ENCODE measurements at regions not wholly inside any gene's neighbourhood (a gene's known extent, or its start where the extent isn't known, plus 50 kb on each side); places are given as distances from the start of the nearest gene placed in this dataset.

GRCh38 chr3:82217571-82217970 is 456.1 kb upstream of the GBE1 start:
- no peaks in the 10 kb centered on the region for H3K4me1 ChIP-seq (ENCODE audit: control insufficient read depth, insufficient read depth, low read length)
- H3K9me3 ChIP-seq (ENCODE audit: control insufficient read depth, low read length): no peaks in the 10 kb centered on the region
- 77% methylated on average over 4 of the region's 4 CpGs for WGBS
- ATAC-seq (no peak), DNase-seq (no peak)
- H3K27ac ChIP-seq (ENCODE audit: low read length): no peak overlapping the region
- no peak overlapping the region for H3K4me3 ChIP-seq (ENCODE audit: low read length)
- intact Hi-C loops (cut with DNase I): no loop called here
- H3K27me3 ChIP-seq (ENCODE audit: control insufficient read depth, insufficient read depth): no peaks in the 10 kb centered on the region

- no peaks in the 10 kb centered on the region for H3K27me3 ChIP-seq (ENCODE audit: control insufficient read depth, insufficient read depth)
- no peak for ATAC-seq
- no peak overlapping the region for H3K4me3 ChIP-seq (ENCODE audit: low read length)
- intact Hi-C loops (cut with DNase I): no loop called here
- H3K4me1 ChIP-seq (ENCODE audit: control insufficient read depth, insufficient read depth, low read length): no peaks in the 10 kb centered on the region
- WGBS: 35% methylated on average over 4 of the region's 4 CpGs
- DNase-seq: no peak
- no peak overlapping the region for H3K27ac ChIP-seq (ENCODE audit: low read length)
- no peaks in the 10 kb centered on the region for H3K9me3 ChIP-seq (ENCODE audit: control insufficient read depth, low read length)
These were observed 446.7 kb upstream of the GBE1 start for GRCh38 chr3:82208002-82208710.

- WGBS: 61% methylated on average over 5 of the region's 5 CpGs
- H3K4me1 ChIP-seq (ENCODE audit: control insufficient read depth, insufficient read depth, low read length): no peaks in the 10 kb centered on the region
- intact Hi-C loops (cut with DNase I): no loop called here
- H3K9me3 ChIP-seq (ENCODE audit: control insufficient read depth, low read length): no peaks in the 10 kb centered on the region
- ATAC-seq: no peak
- no peaks in the 10 kb centered on the region for H3K27me3 ChIP-seq (ENCODE audit: control insufficient read depth, insufficient read depth)
- no peak for DNase-seq
- H3K4me3 ChIP-seq (ENCODE audit: low read length): no peak overlapping the region
- no peak overlapping the region for H3K27ac ChIP-seq (ENCODE audit: low read length)
These were observed 440.8 kb upstream of the GBE1 start for GRCh38 chr3:82202269-82202668.

GRCh38 chr3:82201316-82201715 is 439.9 kb upstream of the GBE1 start:
- 86% methylated on average over 2 of the region's 2 CpGs for WGBS
- Histone ChIP-seq H3K27me3 (ENCODE audit: control insufficient read depth, insufficient read depth) (no peaks in the 10 kb centered on the region), H3K4me1 (ENCODE audit: control insufficient read depth, insufficient read depth, low read length) (no peaks in the 10 kb centered on the region), H3K4me3 (ENCODE audit: low read length) (no peak overlapping the region), H3K27ac (ENCODE audit: low read length) (no peak overlapping the region), H3K9me3 (ENCODE audit: control insufficient read depth, low read length) (no peaks in the 10 kb centered on the region)
- DNase-seq (no peak), ATAC-seq (no peak)
- intact Hi-C loops (cut with DNase I): no loop called here

- Histone ChIP-seq H3K27ac (ENCODE audit: low read length) (no peak overlapping the region), H3K4me3 (ENCODE audit: low read length) (no peak overlapping the region), H3K27me3 (ENCODE audit: control insufficient read depth, insufficient read depth) (no peaks in the 10 kb centered on the region), H3K4me1 (ENCODE audit: control insufficient read depth, insufficient read depth, low read length) (no peaks in the 10 kb centered on the region), H3K9me3 (ENCODE audit: control insufficient read depth, low read length) (no peaks in the 10 kb centered on the region)
- DNase-seq: no peak
- no peak for ATAC-seq
- intact Hi-C loops (cut with DNase I): no loop called here
- WGBS: 75% methylated on average over 3 of the region's 3 CpGs
These were observed 436.6 kb upstream of the GBE1 start for GRCh38 chr3:82198009-82198408.

- ATAC-seq (no peak), DNase-seq (no peak)
- Histone ChIP-seq H3K9me3 (ENCODE audit: control insufficient read depth, low read length) (no peaks in the 10 kb centered on the region), H3K4me1 (ENCODE audit: control insufficient read depth, insufficient read depth, low read length) (no peaks in the 10 kb centered on the region), H3K27ac (ENCODE audit: low read length) (no peak overlapping the region), H3K27me3 (ENCODE audit: control insufficient read depth, insufficient read depth) (no peaks in the 10 kb centered on the region), H3K4me3 (ENCODE audit: low read length) (no peak overlapping the region)
- intact Hi-C loops (cut with DNase I): no loop called here
These were observed 435.2 kb upstream of the GBE1 start for GRCh38 chr3:82196645-82197044.

- no peak for ATAC-seq
- Histone ChIP-seq H3K9me3 (ENCODE audit: control insufficient read depth, low read length) (no peaks in the 10 kb centered on the region), H3K27me3 (ENCODE audit: control insufficient read depth, insufficient read depth) (no peaks in the 10 kb centered on the region), H3K4me1 (ENCODE audit: control insufficient read depth, insufficient read depth, low read length) (no peaks in the 10 kb centered on the region), H3K4me3 (ENCODE audit: low read length) (no peak overlapping the region), H3K27ac (ENCODE audit: low read length) (no peak overlapping the region)
- intact Hi-C loops (cut with DNase I): no loop called here
- 51% methylated on average over 2 of the region's 2 CpGs for WGBS
- DNase-seq: no peak
These were observed 433.4 kb upstream of the GBE1 start for GRCh38 chr3:82194870-82195269.

DNA sequence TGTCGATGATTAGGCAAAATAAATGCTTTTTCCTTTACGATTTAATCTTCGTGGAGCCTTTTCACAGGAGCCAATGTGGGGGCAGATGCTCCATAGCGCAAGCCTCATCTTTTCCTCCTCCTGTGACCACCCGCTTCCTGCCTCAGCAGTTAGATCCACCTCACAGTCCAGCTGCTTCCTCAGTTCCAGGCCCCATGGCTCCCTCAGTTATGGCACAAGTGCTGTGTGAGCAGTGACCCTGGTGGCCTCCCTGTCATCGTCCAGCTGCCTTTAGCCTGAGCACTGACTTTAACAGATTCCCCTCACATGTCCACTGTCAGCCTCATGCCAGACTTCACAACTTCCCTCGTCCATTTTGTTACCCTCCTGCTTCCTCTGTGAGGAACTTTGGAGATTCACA is 424.6 kb upstream of the GBE1 start:
- Histone ChIP-seq H3K27ac (ENCODE audit: low read length) (no peak overlapping the region), H3K4me1 (ENCODE audit: control insufficient read depth, insufficient read depth, low read length) (no peaks in the 10 kb centered on the region), H3K9me3 (ENCODE audit: control insufficient read depth, low read length) (no peaks in the 10 kb centered on the region), H3K27me3 (ENCODE audit: control insufficient read depth, insufficient read depth) (no peaks in the 10 kb centered on the region), H3K4me3 (ENCODE audit: low read length) (no peak overlapping the region)
- 51% methylated on average over 7 of the region's 7 CpGs for WGBS
- no peak for ATAC-seq
- peak in 1 of 3 donors; percentile 18 for DNase-seq
- intact Hi-C loops (cut with DNase I): no loop called here

GRCh38 chr3:82179291-82179690 is 417.8 kb upstream of the GBE1 start:
- Histone ChIP-seq H3K4me1 (ENCODE audit: control insufficient read depth, insufficient read depth, low read length) (no peaks in the 10 kb centered on the region), H3K27me3 (ENCODE audit: control insufficient read depth, insufficient read depth) (no peaks in the 10 kb centered on the region), H3K27ac (ENCODE audit: low read length) (no peak overlapping the region), H3K4me3 (ENCODE audit: low read length) (no peak overlapping the region), H3K9me3 (ENCODE audit: control insufficient read depth, low read length) (no peaks in the 10 kb centered on the region)
- peak in 2 of 3 donors; percentile 27 to 42 for DNase-seq
- intact Hi-C loops (cut with DNase I): no loop called here
- ATAC-seq: no peak
- WGBS: 72% methylated on average over 3 of the region's 3 CpGs

DNA sequence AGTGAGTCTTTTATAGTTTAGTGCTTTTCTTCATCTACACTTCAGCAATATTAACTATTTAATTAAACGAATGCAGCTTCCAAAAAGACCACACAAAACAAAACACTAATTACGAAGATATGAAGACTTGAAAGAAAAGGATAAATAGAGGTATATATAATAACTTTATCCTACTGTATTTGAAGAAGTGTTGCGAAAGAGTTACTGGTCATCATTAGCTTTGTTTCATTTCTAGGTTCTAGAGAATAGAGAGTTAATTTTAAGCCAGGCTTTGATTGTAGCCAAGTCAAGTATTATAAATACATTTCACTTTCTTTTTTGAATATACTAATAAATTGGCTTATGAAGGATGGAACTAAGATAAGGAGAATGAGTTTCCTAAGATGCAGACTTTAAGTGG is 416.8 kb upstream of the GBE1 start:
- 86% methylated on average over 3 of the region's 3 CpGs for WGBS
- Histone ChIP-seq H3K4me3 (ENCODE audit: low read length) (no peak overlapping the region), H3K4me1 (ENCODE audit: control insufficient read depth, insufficient read depth, low read length) (no peaks in the 10 kb centered on the region), H3K27ac (ENCODE audit: low read length) (no peak overlapping the region), H3K27me3 (ENCODE audit: control insufficient read depth, insufficient read depth) (no peaks in the 10 kb centered on the region), H3K9me3 (ENCODE audit: control insufficient read depth, low read length) (no peaks in the 10 kb centered on the region)
- ATAC-seq: no peak
- intact Hi-C loops (cut with DNase I): no loop called here
- no peak for DNase-seq

- Histone ChIP-seq H3K4me3 (ENCODE audit: low read length) (no peak overlapping the region), H3K27me3 (ENCODE audit: control insufficient read depth, insufficient read depth) (no peaks in the 10 kb centered on the region), H3K27ac (ENCODE audit: low read length) (no peak overlapping the region), H3K9me3 (ENCODE audit: control insufficient read depth, low read length) (no peaks in the 10 kb centered on the region), H3K4me1 (ENCODE audit: control insufficient read depth, insufficient read depth, low read length) (no peaks in the 10 kb centered on the region)
- ATAC-seq (no peak), DNase-seq (no peak)
- intact Hi-C loops (cut with DNase I): loop anchor here in 1 of 4 donors (2.0 kb wide), 1 partner anchor 15 kb away; no protein-coding TSS in a partner anchor
These were observed 416.3 kb upstream of the GBE1 start for GRCh38 chr3:82177774-82178173.

DNA sequence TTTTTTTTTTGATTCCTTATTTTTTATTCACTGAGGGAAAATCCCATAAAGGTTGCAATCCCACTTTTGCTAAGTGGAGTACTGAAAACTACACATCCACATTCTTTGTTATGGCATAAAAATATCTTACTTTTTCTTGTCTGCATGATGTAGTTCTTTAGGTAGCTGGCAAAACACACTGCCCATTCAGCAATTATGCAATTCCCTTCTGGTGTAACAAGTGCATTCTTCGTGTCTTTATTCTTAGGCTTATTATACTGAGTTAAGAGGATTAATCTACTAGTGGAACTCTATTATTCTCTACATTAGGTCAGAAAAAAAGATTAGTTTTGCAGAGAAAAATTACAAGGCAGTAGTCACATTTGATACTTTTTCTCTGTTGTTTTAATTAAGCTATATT is 403.8 kb upstream of the GBE1 start:
- Histone ChIP-seq H3K27me3 (ENCODE audit: control insufficient read depth, insufficient read depth) (no peaks in the 10 kb centered on the region), H3K27ac (ENCODE audit: low read length) (no peak overlapping the region), H3K4me3 (ENCODE audit: low read length) (no peak overlapping the region), H3K9me3 (ENCODE audit: control insufficient read depth, low read length) (no peaks in the 10 kb centered on the region), H3K4me1 (ENCODE audit: control insufficient read depth, insufficient read depth, low read length) (no peaks in the 10 kb centered on the region)
- DNase-seq (no peak), ATAC-seq (no peak)
- intact Hi-C loops (cut with DNase I): no loop called here
- WGBS: 72% methylated on average over 1 of the region's 1 CpG

Measured in right cardiac atrium (tissue), 5 donors.